HG03460 (cell line): ENCODE measurements at regions not wholly inside any gene's neighbourhood (a gene's known extent, or its start where the extent isn't known, plus 50 kb on each side); places are given as distances from the start of the nearest gene placed in this dataset.

Source experiments
- ATAC-seq: cut with Tn5 transposase; IDR thresholded peaks from one replicate; pipeline ENCODE4 v1.9.1; 2021; ENCODE audit not compliant: unreplicated experiment

DNA sequence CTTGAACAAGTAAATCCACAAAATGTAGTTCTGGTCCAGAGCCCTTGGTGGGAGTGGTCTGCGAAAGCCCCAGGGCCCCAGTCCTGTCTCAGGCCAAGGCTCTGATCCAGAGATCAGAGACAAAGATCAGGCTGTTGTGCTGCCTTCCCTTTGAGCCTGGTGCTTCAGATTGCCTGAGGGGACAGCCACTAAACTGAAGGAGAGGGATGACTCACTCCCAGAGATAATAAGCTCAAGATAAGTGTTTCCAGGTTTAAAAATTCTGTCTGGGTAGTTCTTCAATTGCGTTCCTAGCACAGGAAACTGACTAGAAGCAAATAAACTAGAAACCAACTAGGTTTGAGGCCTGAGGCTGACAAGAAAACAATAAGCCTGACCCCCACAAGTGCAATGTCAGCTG, 190.2 kb downstream of the RAMP3 start:
- no peak for ATAC-seq

GRCh38 chr7:45349090-45349489, 191.5 kb downstream of the RAMP3 start:
- no peak for ATAC-seq

DNA sequence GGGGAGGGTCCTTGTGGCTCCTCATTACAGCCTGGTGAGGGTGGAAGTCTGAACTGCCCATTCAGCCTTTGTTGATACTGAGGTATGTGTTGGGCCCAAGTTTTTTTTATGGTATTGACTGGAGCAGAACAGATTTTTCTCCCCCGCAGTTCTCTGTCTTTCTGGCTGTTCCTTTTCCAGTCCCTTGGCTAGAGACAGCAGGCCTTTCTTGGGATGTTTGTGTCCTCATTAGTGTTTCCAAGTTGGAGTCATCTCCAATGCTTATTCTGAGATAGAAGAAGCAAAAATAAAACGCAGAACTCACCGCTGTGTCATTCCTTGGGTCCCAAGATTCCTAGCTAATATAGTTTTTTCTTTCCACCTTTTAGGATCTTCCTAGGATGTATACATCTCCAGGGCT, 193.3 kb downstream of the RAMP3 start:
- ATAC-seq = no peak

- no peak for ATAC-seq
These were observed 200.7 kb downstream of the RAMP3 start for GRCh38 chr7:45358287-45358686.

DNA sequence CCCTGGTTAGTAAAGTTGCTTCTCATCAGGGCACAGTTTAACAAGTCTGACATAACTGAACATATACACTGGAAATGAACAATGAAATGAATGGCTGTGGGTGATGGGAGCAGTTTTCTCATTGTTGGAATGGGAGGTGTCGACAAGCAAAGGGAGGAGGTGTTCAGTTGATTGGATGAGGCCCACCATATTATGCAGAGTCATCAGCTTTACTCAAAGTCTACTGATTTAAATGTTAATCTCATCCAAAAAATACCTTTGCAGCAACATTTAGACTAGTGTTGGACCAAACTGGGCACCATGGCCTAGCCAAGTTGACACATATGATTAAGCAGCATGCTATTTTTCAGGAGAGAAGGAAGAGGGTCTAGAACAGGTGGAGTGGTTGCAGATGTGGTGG, 201.7 kb downstream of the RAMP3 start:
- ATAC-seq = no peak

GRCh38 chr7:45359776-45360175, 202.2 kb downstream of the RAMP3 start:
- no peak for ATAC-seq

- no peak for ATAC-seq
These were observed 206.1 kb downstream of the RAMP3 start for GRCh38 chr7:45363669-45364068.

DNA sequence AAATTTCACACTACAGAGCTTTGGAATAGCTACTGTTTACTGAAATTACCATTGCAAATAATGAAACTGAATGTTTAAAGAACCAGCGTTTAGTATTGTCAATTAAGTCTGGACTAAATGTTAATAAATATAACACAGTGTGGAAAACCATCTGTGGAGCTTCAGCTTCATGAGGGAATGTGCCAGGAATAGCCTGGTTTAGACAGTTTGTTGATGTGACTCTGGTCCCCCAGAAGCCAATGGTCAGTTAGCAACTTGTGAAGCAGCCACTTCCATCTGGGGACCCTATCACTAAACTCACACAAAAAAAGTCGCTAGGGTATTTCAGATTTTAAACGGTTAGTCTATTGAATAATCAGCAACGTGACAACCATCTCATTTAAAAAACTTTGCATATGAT, 207.8 kb downstream of the RAMP3 start:
- ATAC-seq = no peak

GRCh38 chr7:45366475-45366874, 207.7 kb upstream of the ADCY1 start:
- ATAC-seq = no peak

- no peak for ATAC-seq
These were observed 207.1 kb upstream of the ADCY1 start for GRCh38 chr7:45367026-45367425.

GRCh38 chr7:45368129-45368807, 205.9 kb upstream of the ADCY1 start:
- ATAC-seq = no peak

GRCh38 chr7:45384499-45384898, 189.7 kb upstream of the ADCY1 start:
- ATAC-seq = no peak

DNA sequence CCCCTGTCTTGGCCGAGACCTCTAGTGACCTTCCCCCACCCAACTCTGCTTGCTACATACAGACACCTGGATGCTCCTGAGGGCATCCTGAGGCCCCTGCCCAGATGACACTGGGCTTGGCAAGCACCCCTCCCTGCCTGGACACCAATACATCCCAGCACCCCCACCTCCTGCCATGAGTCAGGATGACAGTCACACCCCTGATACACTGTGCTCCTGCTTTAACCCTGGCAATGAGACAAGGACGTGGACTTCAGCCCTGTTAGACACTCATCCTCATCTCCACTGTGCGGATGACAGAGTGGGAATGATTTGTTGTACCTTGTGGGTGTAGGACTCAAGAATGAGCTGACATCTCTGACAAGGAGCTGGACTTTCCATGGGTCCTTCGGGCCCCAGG, 186.3 kb upstream of the ADCY1 start:
- no peak for ATAC-seq

- no peak for ATAC-seq
These were observed 184.9 kb upstream of the ADCY1 start for GRCh38 chr7:45389073-45389872.

GRCh38 chr7:45390180-45390579, 184.0 kb upstream of the ADCY1 start:
- ATAC-seq = no peak

GRCh38 chr7:45390731-45391130, 183.4 kb upstream of the ADCY1 start:
- no peak for ATAC-seq

GRCh38 chr7:45391618-45392451, 182.3 kb upstream of the ADCY1 start:
- ATAC-seq = no peak

GRCh38 chr7:45394117-45394708, 180.0 kb upstream of the ADCY1 start:
- ATAC-seq = no peak

- ATAC-seq = no peak
These were observed 175.1 kb upstream of the ADCY1 start for GRCh38 chr7:45399069-45399468.

DNA sequence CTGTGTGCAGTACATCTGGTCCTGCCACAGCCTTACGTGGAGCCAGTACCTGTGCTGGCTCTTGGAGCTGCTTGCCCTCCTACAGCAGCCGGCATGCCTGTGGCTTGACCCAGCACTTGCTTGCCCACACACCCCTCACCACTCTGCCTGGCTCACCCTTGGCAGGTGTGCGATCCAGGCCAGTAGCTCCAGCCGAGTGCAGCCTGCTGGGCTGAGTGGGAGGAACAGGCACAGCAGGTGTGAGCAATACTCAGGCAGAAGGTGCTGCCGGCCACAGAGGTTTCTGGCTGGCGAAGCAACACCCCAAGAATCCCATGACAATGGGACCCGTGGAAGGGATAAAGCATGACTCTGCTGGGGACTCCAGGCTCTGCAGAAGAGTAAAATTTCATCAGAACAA, 173.5 kb upstream of the ADCY1 start:
- no peak for ATAC-seq

DNA sequence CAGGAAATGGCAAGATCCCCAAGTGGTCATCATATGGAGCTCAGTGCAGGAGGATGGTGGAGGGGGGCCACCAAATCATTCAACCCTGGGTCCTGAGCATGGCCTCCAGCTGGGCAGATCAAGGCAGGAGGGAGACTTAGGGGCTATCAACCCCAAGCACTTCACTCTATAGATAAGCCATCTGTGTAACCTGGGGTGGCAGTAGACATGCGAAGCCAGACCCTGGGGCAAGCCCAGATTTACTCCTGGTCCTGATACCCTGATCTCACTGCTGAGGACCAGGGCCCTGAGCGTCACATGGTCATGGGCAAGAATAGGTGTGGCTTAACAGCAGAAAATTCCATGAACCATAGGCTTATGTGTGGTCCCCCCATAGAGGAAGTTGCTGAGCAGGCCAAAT, 173.0 kb upstream of the ADCY1 start:
- no peak for ATAC-seq
